ENCODE measurements at regions not wholly inside any gene's neighbourhood (a gene's known extent, or its start where the extent isn't known, plus 50 kb on each side); places are given as distances from the start of the nearest gene placed in this dataset.

DNA sequence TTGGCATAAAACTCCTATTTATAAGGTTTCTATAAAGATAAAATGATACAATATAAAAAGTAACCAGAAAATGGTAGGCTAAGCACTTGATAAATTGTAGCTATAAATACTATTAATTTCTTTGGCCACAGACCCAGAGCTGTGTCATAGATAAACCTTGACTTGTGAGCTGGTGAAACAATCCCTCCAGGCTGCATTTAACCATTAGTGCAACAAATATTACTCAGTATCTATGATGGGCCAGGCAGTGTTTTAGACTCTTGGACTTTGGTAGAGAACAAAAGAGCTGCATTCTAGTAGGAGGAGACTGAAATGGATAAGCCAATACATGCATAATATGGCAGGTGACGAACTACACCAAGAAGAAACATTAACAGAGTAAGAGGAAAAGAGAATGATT is 178.1 kb downstream of the BTG1 start:
- TF ChIP-seq, protein P1, sequence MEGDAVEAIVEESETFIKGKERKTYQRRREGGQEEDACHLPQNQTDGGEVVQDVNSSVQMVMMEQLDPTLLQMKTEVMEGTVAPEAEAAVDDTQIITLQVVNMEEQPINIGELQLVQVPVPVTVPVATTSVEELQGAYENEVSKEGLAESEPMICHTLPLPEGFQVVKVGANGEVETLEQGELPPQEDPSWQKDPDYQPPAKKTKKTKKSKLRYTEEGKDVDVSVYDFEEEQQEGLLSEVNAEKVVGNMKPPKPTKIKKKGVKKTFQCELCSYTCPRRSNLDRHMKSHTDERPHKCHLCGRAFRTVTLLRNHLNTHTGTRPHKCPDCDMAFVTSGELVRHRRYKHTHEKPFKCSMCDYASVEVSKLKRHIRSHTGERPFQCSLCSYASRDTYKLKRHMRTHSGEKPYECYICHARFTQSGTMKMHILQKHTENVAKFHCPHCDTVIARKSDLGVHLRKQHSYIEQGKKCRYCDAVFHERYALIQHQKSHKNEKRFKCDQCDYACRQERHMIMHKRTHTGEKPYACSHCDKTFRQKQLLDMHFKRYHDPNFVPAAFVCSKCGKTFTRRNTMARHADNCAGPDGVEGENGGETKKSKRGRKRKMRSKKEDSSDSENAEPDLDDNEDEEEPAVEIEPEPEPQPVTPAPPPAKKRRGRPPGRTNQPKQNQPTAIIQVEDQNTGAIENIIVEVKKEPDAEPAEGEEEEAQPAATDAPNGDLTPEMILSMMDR (IDR thresholded peaks at IDR 0.05), result no peak
- TF ChIP-seq POLR2AphosphoS5 (IDR thresholded peaks at IDR 0.05) (no peak), POLR2A (IDR thresholded peaks at IDR 0.05) (no peak), EP300 (IDR thresholded peaks at IDR 0.05; ENCODE audit: low read depth) (no peak)
